ENCODE measurements at regions not wholly inside any gene's neighbourhood (a gene's known extent, or its start where the extent isn't known, plus 50 kb on each side); places are given as distances from the start of the nearest gene placed in this dataset.

DNA sequence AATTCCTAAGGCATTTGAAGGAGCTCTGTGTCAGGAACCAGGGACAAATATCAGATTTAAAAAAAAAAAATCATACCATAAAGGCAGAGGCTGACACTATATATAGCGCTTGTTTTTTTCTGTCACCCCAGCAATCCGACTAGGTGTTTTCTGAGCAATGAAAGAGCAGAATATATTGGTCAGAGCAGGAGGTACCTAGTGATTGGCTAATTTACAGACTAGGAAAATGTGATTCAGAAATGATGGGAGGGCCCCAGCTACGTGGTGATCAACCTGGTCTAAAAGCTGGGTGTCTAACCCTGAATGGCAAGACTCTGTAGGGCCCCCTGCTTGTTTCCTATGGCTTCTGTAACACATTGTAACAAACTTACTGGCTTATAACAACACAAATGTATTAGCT lies 195.5 kb upstream of the XYLT1 start:
- no peaks in the 10 kb centered on the region for H3K9me3 ChIP-seq
- ATAC-seq (no peak), DNase-seq (no peak)
- no peak overlapping the region for H3K27ac ChIP-seq
- H3K36me3 ChIP-seq = no peaks in the 10 kb centered on the region
- intact Hi-C loops (cut with DNase I) = no loop called here
- no peak overlapping the region for H3K4me3 ChIP-seq
- H3K4me1 ChIP-seq = no peaks in the 10 kb centered on the region
- no peak for TF ChIP-seq CTCF (IDR thresholded peaks at IDR 0.05)
- H3K27me3 ChIP-seq (ENCODE audit: low read depth) = no peaks in the 10 kb centered on the region

DNA sequence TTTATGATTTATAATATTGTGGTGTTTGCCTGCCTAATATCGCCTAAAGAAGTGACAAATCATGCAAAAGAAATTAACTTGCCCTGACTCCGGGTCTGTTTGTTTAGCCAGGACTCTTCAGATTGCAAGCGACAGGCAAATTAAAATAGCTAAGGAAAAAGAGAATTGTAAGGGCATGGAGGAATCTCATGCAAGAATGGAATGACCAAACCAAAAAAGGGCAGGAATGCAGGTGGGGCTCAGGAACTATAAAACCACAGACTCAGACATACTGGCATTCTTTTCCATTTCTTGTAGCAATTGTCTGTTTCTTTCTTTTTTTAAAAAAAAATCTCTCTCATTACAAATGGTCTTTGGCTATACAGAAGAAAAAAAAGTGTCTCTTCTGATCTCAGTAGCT lies 188.1 kb upstream of the XYLT1 start:
- Histone ChIP-seq H3K4me1 (no peaks in the 10 kb centered on the region), H3K4me3 (no peak overlapping the region), H3K27me3 (ENCODE audit: low read depth) (no peaks in the 10 kb centered on the region), H3K9me3 (no peaks in the 10 kb centered on the region), H3K27ac (no peak overlapping the region), H3K36me3 (no peaks in the 10 kb centered on the region)
- DNase-seq (no peak), ATAC-seq (no peak)
- no peak for TF ChIP-seq CTCF (IDR thresholded peaks at IDR 0.05)
- intact Hi-C loops (cut with DNase I) = no loop called here

- no peaks in the 10 kb centered on the region for H3K9me3 ChIP-seq
- no peak overlapping the region for H3K27ac ChIP-seq
- DNase-seq = no peak
- ATAC-seq = no peak
- intact Hi-C loops (cut with DNase I) = no loop called here
- TF ChIP-seq CTCF (IDR thresholded peaks at IDR 0.05) = no peak
- H3K4me3 ChIP-seq = no peak overlapping the region
- H3K36me3 ChIP-seq = no peaks in the 10 kb centered on the region
- H3K27me3 ChIP-seq (ENCODE audit: low read depth) = no peaks in the 10 kb centered on the region
- no peaks in the 10 kb centered on the region for H3K4me1 ChIP-seq
Observed at GRCh38 chr16:17657045-17657444, 186.3 kb upstream of the XYLT1 start.

DNA sequence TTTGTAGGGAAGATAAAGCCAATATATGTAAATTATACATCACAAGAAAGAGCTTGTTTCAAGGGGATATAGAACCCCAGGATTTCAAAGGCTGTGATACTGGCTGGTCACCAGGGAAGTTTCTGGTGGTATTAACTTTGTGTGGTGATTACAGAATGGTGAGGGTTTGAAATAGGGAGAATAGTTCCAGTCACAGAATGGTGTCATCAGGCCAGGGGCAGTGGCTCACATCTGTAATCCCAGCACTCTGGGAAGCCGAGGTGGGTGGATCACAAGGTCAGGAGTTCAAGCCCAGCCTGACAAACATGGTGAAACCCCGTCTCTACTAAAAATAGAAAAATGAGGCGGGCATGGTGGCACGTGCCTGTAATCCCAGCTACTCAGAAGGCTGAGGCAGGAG lies 183.8 kb upstream of the XYLT1 start:
- Histone ChIP-seq H3K4me3 (no peak overlapping the region), H3K4me1 (no peaks in the 10 kb centered on the region), H3K27me3 (ENCODE audit: low read depth) (no peaks in the 10 kb centered on the region), H3K9me3 (no peaks in the 10 kb centered on the region), H3K27ac (no peak overlapping the region), H3K36me3 (no peaks in the 10 kb centered on the region)
- TF ChIP-seq CTCF (IDR thresholded peaks at IDR 0.05) = no peak
- DNase-seq = no peak
- intact Hi-C loops (cut with DNase I) = no loop called here
- ATAC-seq = no peak

DNA sequence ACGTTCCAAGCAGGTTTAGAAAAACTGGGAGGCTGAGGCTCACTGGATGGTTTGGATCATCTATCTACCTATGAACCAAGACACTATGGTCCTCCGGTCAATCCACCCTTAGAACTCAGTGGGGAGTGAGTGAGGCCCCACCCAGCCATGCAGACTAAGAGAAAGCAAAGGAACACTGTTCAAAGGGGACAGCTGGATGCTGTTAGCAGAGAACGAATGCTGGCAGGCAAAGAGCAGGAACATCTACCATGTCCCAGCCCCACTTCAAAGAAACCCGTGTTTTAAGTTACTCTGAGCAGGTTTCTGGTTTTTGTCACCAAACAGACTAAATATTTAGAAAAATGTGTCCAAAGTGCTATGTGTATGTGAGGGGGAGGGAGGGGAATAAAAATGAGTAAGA lies 183.4 kb upstream of the XYLT1 start:
- intact Hi-C loops (cut with DNase I) = no loop called here
- H3K4me3 ChIP-seq = no peak overlapping the region
- no peak overlapping the region for H3K27ac ChIP-seq
- no peak for TF ChIP-seq CTCF (IDR thresholded peaks at IDR 0.05)
- H3K9me3 ChIP-seq = no peaks in the 10 kb centered on the region
- no peaks in the 10 kb centered on the region for H3K36me3 ChIP-seq
- H3K27me3 ChIP-seq (ENCODE audit: low read depth) = no peaks in the 10 kb centered on the region
- ATAC-seq (no peak), DNase-seq (no peak)
- H3K4me1 ChIP-seq = no peaks in the 10 kb centered on the region
